Activated CD4-positive, CD25-positive, alpha-beta regulatory T cell treated with anti-CD3 and anti-CD28 coated beads, Interleukin-2, amount 50 U/mL, for 24 hours (primary cell): ENCODE measurements at regions not wholly inside any gene's neighbourhood (a gene's known extent, or its start where the extent isn't known, plus 50 kb on each side); places are given as distances from the start of the nearest gene placed in this dataset.
"Not testable (repeated sequence)": the region's sequence is repeated elsewhere in the genome, so short reads cannot be mapped to it uniquely, and the experiment has no call there.

Source experiments
- ATAC-seq, 2 donors: fragments of 150-1000 bp; cut with Tn5 transposase; one replicate each; pipeline ENCODE4 v1.10.0; 2021; ENCODE audit warnings: mild to moderate bottlenecking in 1 of 2, moderate library complexity in 1 of 2

- ATAC-seq: no peak
Observed at GRCh38 chr4:91653067-91653466, 650.7 kb upstream of the GRID2 start.

DNA sequence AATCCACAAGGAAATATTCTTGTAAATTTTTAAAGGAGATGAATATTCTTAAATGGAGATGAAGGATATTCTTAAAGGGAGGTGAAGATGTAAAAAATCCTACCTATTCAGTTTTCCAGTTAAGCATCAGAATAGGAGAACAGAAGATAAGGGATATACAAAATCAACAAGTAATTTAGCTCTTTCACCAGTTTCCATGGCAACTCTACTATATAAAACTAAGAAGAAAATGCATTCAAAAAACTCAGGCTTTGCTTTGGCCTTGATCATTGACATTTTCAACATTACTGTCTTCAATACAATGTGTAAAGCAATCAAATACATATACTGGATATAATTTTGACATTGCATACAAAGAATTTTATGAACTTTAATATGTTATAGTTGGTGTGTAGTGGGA lies 622.7 kb upstream of the GRID2 start:
- no peak for ATAC-seq

- ATAC-seq: no peak
Observed at GRCh38 chr4:91681544-91681943, 622.2 kb upstream of the GRID2 start.

DNA sequence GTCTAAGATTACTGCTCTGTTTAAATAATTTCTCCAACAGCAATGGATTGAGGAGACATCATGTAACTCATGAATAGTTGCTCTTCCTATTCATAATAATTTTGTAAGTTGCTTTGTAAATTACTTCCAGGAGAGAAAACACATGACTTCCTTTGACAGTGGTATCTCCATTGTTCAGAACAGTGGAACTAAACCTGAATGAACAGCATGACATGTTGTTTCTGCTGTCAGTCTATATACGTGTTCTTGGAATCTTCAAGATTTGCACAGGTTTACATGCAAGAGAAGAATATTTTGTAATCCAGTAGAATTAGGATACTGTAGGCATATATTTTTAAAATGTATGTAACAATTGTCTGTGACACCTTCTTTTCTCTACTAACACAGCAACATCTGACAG lies 618.8 kb upstream of the GRID2 start:
- ATAC-seq: no peak

DNA sequence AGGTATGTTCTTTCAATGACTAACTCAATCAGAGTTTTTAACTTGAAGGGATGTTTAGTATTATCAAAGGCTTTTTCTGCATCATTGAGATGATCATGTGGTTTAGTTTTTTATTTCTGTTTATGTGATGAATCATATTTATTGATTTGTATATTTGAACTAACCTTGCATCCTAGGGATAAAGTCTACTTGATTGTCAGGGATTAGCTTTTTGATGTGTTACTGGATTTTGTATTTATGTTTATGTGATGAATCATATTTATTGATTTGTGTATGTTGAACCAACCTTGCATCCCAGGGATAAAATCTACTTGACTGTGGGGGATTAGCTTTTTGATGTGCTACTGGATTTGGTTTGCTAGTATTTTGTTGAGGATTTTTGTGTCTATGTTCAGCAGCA lies 615.4 kb upstream of the GRID2 start:
- ATAC-seq: no peak

GRCh38 chr4:91699691-91700090 lies 604.1 kb upstream of the GRID2 start:
- ATAC-seq: not testable (repeated sequence)

DNA sequence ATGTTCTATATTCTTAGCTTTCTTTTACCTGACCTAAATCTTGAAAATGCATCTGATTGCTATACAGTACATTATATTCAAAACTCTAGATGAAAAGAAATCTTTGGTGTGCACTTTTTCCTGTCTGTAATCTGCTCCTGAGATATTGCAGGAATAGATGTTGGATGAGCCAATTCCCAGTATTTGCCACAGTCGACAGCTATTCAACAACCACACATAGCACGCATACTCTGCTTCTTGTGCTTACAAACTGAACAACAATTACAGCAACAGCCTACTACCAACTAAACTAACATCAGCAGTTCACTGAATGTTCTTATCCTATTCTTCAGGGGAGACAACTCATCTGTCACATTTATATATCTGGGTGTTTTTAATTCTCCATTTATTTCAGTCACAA lies 573.9 kb upstream of the GRID2 start:
- no peak for ATAC-seq

DNA sequence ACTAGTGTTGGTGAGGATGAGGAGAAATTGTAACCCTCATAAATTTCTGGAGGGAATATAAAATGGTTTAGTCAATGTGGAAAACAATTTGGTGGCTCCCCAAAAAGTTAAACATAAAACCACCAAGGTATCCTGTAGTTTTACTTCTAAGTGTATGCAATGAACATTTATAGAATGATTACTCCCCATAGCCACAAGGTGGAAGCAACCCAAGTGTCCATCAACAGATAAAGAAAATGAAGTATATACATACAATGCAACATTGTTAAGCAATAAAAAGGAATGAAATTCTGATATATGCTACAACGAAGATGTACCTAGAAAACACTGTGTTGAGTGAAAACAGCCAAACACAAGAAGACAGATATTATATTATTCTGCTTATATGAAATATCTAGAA lies 569.1 kb upstream of the GRID2 start:
- ATAC-seq: no peak

DNA sequence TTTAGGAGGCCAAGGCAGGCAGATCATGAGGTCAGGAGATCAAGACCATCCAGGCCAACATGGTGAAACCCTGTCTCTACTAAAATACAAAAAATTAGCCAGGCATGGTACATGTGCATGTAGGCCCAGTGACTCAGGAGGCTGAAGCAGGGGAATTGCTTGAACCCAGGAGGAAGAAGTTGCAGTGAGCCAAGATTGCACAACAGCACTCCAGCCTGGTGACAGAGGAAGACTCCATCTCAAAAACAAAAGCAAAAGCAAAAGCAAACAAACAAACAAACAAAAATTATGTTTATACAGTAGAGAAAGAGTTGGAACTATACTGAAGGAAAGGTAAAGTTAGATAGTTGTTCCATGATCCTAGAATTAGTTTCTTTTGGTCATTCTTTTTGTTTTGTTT lies 564.9 kb upstream of the GRID2 start:
- ATAC-seq: not testable (repeated sequence)

- no peak for ATAC-seq
Observed at GRCh38 chr4:91746551-91746950, 557.2 kb upstream of the GRID2 start.

DNA sequence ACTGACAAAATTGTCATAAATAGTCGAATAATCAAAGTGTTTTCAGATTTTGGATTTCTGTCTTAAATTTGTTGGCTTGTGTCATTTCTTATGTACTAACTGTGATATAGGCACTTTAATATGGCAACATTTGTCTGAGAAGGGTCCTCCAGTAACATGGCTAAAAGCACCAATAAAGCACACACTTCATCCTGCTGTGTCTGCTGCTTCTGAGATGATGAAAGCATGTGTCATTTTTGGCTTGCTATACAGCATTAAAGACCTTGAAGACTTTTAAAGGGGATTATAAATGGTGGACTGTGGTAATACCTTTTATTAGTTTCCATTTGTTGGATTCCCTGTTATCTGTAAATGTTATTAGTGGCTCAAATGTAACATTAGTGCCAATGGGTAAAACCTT lies 551.8 kb upstream of the GRID2 start:
- ATAC-seq: no peak

- ATAC-seq: no peak
Observed at GRCh38 chr4:91754716-91755115, 549.0 kb upstream of the GRID2 start.

DNA sequence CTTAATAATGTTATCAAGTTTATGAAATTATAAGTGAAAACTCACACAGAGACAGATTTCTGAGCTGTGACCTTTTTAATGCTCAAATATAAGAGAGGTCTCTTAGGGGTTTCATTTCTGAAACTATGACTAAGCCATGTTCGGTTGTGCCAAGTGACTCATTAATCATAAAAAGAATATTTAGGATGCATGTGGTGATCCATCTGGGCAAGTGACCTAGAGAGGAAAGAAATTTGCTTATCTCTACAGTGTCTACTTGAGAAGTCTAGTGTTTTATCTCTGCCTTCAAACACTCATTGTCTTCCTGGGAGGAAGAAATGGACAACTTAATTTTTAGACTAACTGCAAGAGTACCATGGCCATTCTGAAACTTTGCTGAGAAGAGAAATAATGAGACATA lies 545.3 kb upstream of the GRID2 start:
- ATAC-seq: no peak

GRCh38 chr4:91764085-91764484 lies 539.7 kb upstream of the GRID2 start:
- no peak for ATAC-seq

- no peak for ATAC-seq
Observed at GRCh38 chr4:91769912-91770311, 533.9 kb upstream of the GRID2 start.

DNA sequence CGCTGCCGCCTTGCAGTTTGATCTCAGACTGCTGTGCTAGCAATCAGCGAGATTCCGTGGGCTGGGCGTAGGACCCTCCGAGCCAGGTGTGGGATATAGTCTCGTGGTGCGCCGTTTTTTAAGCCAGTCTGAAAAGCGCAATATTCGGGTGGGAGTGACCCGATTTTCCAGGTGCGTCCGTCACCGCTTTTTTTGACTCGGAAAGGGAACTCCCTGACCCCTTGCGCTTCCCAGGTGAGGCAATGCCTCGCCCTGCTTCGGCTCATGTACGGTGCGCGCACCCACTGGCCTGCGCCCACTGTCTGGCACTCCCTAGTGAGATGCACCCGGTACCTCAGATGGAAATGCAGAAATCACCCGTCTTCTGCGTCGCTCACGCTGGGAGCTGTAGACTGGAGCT lies 512.1 kb upstream of the GRID2 start:
- not testable (repeated sequence) for ATAC-seq

DNA sequence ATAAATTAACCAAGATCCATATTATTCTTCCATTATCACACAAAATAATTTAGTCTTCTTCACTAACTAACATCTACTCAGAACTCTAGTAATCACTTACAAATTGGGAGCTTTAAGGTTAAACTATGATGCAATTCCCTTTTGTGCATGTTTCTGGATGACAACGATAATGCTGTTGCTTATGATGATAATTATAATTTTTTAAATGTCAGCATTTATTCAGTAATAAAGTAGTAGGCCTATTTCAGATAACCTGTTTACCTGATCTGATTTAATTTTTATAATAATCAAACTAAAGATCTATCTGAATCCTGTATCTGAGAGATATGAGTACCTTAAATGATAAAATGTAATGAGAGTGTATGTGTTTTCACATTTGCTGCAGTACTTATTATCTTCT lies 507.8 kb upstream of the GRID2 start:
- ATAC-seq: no peak

- ATAC-seq: no peak
Observed at GRCh38 chr4:91812319-91812718, 491.4 kb upstream of the GRID2 start.

GRCh38 chr4:91824773-91825172 lies 479.0 kb upstream of the GRID2 start:
- no peak for ATAC-seq

DNA sequence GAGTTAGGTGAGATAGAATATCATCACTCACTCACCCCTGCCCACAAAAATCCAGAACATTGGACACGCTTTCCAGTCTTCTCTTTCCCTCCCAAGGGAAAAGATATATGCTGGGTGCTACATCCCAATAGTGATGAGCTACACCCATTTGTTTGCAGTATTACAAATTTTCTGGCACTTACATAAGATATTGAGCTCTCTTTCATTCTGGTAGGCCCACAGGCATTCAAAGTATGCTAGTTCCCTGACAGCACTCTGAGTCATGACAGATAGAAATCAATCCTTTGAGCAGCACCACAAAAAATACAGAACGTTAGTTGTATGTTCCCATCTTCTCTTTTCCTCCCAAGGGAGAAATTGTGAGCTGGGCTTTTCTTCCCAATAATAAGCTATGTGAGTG lies 477.6 kb upstream of the GRID2 start:
- ATAC-seq: no peak

GRCh38 chr4:91827914-91828313 lies 475.9 kb upstream of the GRID2 start:
- ATAC-seq: no peak

GRCh38 chr4:91829531-91829930 lies 474.2 kb upstream of the GRID2 start:
- no peak for ATAC-seq

DNA sequence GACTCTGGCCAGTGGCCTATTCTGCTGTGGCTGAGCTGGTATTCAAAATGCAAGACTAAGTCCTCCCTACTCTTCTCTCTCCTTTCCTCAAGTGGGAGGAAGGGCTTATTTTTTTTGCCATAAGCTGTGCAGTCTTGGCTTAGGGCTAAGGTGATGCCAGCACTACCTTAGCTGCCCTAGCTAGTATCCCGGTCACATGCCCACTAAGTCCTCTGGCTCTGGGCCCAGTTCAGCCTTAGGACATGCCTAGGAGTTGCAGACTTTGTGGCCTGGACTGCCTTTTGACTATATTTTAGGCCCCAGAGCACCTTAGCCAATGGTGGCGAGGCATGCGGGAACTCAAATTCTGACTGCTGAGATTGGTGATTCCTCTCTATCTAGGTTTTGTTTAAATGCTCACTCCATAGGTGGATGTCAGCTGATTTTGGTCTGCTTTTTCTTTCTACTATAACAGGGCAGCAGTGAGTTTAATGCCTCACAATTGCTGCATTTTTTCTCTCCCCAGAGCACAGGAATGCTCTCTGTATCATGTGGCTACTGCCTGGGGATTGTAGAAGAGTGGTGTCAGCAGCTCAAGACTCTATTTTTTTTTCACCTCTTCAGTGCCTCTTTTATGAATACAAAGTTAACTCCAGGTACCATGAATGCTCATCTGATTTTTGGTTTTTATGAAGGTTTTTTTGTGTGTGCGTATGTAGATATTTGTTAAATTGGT lies 472.9 kb upstream of the GRID2 start:
- ATAC-seq: no peak

DNA sequence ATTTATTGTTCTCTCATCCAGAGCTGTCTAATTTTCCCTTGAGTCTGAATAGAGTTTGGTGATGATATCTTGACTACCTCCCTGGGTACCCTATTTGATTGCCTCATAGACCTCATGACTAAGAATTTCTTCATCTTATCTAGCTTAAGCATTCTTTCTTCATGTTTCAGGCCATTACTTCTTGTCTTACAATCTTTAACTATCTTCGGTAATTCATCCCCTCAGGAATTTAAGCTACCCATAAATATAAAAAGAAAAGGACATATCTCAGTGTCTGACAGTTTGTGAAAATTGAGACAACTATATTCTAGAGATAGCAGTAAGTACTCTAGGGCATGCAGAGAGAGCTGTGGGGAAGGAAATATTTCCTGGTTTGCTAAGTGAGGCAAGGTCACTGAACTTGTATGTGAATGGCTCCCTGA lies 466.1 kb upstream of the GRID2 start:
- ATAC-seq: no peak

GRCh38 chr4:91838181-91838861 lies 465.4 kb upstream of the GRID2 start:
- no peak for ATAC-seq
